Thyroid gland (tissue), 4 donors: ENCODE measurements at regions not wholly inside any gene's neighbourhood (a gene's known extent, or its start where the extent isn't known, plus 50 kb on each side); places are given as distances from the start of the nearest gene placed in this dataset.

Experiments
- POLR2A ChIP-seq, 2 donors: fragments of 450-650 bp; IDR thresholded peaks; one replicate each; pipeline ENCODE4 v1.6.1; 2017; ENCODE audit warnings: antibody characterized with exemption in 2 of 2, mild to moderate bottlenecking in 2 of 2, moderate library complexity in 1 of 2
- TF ChIP-seq, protein P1 (sequence below), 6 experiments: fragments of 200-600 bp in 3 of 6; fragments of 450-650 bp in 3 of 6; sonication (generic) in 3 of 6; IDR thresholded peaks; one replicate each; pipeline ENCODE4 v1.5.1; 2016 to 2019; ENCODE audit warnings: antibody characterized with exemption in 6 of 6, mild to moderate bottlenecking in 2 of 6, inconsistent platforms in 1 of 6, moderate library complexity in 1 of 6

- TF ChIP-seq, protein P1, sequence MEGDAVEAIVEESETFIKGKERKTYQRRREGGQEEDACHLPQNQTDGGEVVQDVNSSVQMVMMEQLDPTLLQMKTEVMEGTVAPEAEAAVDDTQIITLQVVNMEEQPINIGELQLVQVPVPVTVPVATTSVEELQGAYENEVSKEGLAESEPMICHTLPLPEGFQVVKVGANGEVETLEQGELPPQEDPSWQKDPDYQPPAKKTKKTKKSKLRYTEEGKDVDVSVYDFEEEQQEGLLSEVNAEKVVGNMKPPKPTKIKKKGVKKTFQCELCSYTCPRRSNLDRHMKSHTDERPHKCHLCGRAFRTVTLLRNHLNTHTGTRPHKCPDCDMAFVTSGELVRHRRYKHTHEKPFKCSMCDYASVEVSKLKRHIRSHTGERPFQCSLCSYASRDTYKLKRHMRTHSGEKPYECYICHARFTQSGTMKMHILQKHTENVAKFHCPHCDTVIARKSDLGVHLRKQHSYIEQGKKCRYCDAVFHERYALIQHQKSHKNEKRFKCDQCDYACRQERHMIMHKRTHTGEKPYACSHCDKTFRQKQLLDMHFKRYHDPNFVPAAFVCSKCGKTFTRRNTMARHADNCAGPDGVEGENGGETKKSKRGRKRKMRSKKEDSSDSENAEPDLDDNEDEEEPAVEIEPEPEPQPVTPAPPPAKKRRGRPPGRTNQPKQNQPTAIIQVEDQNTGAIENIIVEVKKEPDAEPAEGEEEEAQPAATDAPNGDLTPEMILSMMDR (IDR thresholded peaks at IDR 0.05), result no peak
- TF ChIP-seq POLR2A (IDR thresholded peaks at IDR 0.05), result no peak
These were observed 377.0 kb upstream of the VRK2 start for GRCh38 chr2:57669570-57669969.
